SK-N-MC (cell line): ENCODE measurements at regions not wholly inside any gene's neighbourhood (a gene's known extent, or its start where the extent isn't known, plus 50 kb on each side); places are given as distances from the start of the nearest gene placed in this dataset.

Experiments used
- EZH2 ChIP-seq: fragments of 200-600 bp; sonication (generic); IDR thresholded peaks from one replicate; pipeline ENCODE4 v1.6.1; 2017; ENCODE audit warnings: antibody characterized with exemption
- FOXP2 ChIP-seq: optimal IDR thresholded peaks from 2 replicates; pipeline ENCODE3; 2011; ENCODE audit warnings: mild to moderate bottlenecking, moderate library complexity; ENCODE audit not compliant: insufficient read depth; ENCODE audit errors: extremely low read length, control extremely low read depth
- POLR2AphosphoS5 ChIP-seq: IDR thresholded peaks from 2 replicates; pipeline ENCODE4 v1.6.1; 2012; ENCODE audit warnings: mild to moderate bottlenecking, low read depth, low read length, borderline replicate concordance

DNA sequence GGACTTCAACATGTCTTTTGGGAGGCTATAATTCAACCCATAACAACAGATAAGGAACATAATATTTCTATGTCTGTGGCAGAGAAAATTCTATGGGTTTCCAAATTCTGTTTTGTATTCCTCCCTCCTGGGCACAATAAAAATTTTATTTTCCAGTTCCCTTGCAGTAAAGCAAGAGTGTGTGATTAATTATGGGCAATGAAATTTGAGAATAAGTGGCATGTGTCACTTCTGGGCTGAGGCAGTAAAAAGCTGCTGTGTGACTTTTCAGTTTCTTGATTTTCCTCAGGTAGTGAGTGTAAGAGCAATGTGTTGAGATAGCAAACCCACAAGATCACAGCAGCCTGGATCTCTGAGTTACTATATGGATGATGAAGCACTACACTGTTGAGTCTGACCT lies 216.4 kb downstream of the MEIS1 start:
- no peak for TF ChIP-seq POLR2AphosphoS5
- TF ChIP-seq EZH2: no peak
- TF ChIP-seq FOXP2: no peak
